GM21723 (cell line): ENCODE measurements at regions not wholly inside any gene's neighbourhood (a gene's known extent, or its start where the extent isn't known, plus 50 kb on each side); places are given as distances from the start of the nearest gene placed in this dataset.

Experiments
- ATAC-seq: cut with Tn5 transposase; IDR thresholded peaks from one replicate; pipeline ENCODE4 v1.9.1; 2021; ENCODE audit warnings: mild to moderate bottlenecking, moderate library complexity; ENCODE audit not compliant: unreplicated experiment

GRCh38 chr6:120137492-120137891, 787.9 kb upstream of the MAN1A1 start:
- no peak for ATAC-seq

GRCh38 chr6:120129228-120129627, 779.7 kb upstream of the MAN1A1 start:
- no peak for ATAC-seq

GRCh38 chr6:120122401-120122800, 772.8 kb upstream of the MAN1A1 start:
- ATAC-seq, result no peak

- ATAC-seq, result no peak
These were observed 766.8 kb upstream of the MAN1A1 start for GRCh38 chr6:120116343-120116742.

GRCh38 chr6:120112980-120113379, 763.4 kb upstream of the MAN1A1 start:
- no peak for ATAC-seq

GRCh38 chr6:120111001-120111400, 761.4 kb upstream of the MAN1A1 start:
- ATAC-seq, result no peak

- no peak for ATAC-seq
These were observed 758.7 kb upstream of the MAN1A1 start for GRCh38 chr6:120108061-120108795.

GRCh38 chr6:120103618-120104017, 754.1 kb upstream of the MAN1A1 start:
- no peak for ATAC-seq

GRCh38 chr6:120096696-120097260, 747.2 kb upstream of the MAN1A1 start:
- ATAC-seq, result no peak

GRCh38 chr6:120083186-120083585, 733.6 kb upstream of the MAN1A1 start:
- no peak for ATAC-seq

GRCh38 chr6:120077489-120077888, 727.9 kb upstream of the MAN1A1 start:
- no peak for ATAC-seq

GRCh38 chr6:120058410-120058809, 708.8 kb upstream of the MAN1A1 start:
- no peak for ATAC-seq

- ATAC-seq, result peak; percentile 86
These were observed 706.5 kb upstream of the MAN1A1 start for GRCh38 chr6:120056085-120056484.

GRCh38 chr6:120055071-120055470, 705.5 kb upstream of the MAN1A1 start:
- ATAC-seq, result no peak

GRCh38 chr6:120039664-120040063, 690.1 kb upstream of the MAN1A1 start:
- ATAC-seq, result no peak

- no peak for ATAC-seq
These were observed 682.3 kb upstream of the MAN1A1 start for GRCh38 chr6:120031837-120032236.

- ATAC-seq, result no peak
These were observed 677.2 kb upstream of the MAN1A1 start for GRCh38 chr6:120026791-120027190.

- no peak for ATAC-seq
These were observed 660.5 kb upstream of the MAN1A1 start for GRCh38 chr6:120010075-120010474.

GRCh38 chr6:120005292-120005976, 655.9 kb upstream of the MAN1A1 start:
- no peak for ATAC-seq

GRCh38 chr6:119986934-119987549, 637.5 kb upstream of the MAN1A1 start:
- ATAC-seq, result no peak

- no peak for ATAC-seq
These were observed 636.6 kb upstream of the MAN1A1 start for GRCh38 chr6:119985952-119986736.
